Erythroblast (primary cell): ENCODE measurements at regions not wholly inside any gene's neighbourhood (a gene's known extent, or its start where the extent isn't known, plus 50 kb on each side); places are given as distances from the start of the nearest gene placed in this dataset.
"Not testable (repeated sequence)": the region's sequence is repeated elsewhere in the genome, so short reads cannot be mapped to it uniquely, and the experiment has no call there.

Source experiments
- GATA1 ChIP-seq: IDR thresholded peaks from 2 replicates; pipeline ENCODE4 v1.6.1; 2011; ENCODE audit warnings: low read depth, mild to moderate bottlenecking, control low read depth, low read length, moderate library complexity
- POLR2A ChIP-seq: IDR thresholded peaks from 2 replicates; pipeline ENCODE4 v1.6.1; 2011; ENCODE audit warnings: mild to moderate bottlenecking, low read length

DNA sequence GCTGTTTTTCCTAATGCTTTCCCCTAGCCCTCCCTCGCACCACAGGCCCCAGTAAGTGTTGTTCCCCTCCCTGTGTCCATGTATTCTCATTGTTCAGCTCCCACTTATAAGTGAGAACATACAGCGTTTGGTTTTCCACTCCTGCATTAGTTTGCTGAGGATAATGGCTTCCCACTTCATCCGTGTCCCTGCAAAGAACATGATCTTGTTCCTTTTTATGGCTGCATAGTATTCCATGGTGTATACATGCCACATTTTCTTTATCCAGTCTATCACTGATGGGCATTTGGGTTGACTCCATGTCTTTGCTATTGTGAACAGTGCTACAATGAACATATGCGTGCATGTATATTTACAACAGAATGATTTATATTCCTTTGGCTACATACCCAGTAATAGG is 99.1 kb upstream of the CCDC28A start:
- not testable (repeated sequence) for TF ChIP-seq POLR2A, GATA1
